HepG2 (cell line): ENCODE measurements at regions not wholly inside any gene's neighbourhood (a gene's known extent, or its start where the extent isn't known, plus 50 kb on each side); places are given as distances from the start of the nearest gene placed in this dataset.

Source experiments
- TF ChIP-seq, protein P1 (sequence below): IDR thresholded peaks from 2 replicates; pipeline ENCODE4 v1.6.1; 2016; ENCODE audit warnings: low read depth, missing genetic modification reagents, missing compliant biosample characterization
- TF ChIP-seq, protein P2 (sequence below): sonication (generic); formaldehyde crosslinking; IDR thresholded peaks from 2 replicates; pipeline ENCODE4 v1.8.1; 2022; ENCODE audit warnings: low read depth, mild to moderate bottlenecking, missing genetic modification reagents
- TF ChIP-seq, protein P3 (sequence below): sonication (generic); formaldehyde crosslinking; IDR thresholded peaks from 2 replicates; pipeline ENCODE4 v1.5.1; 2020; ENCODE audit warnings: missing genetic modification reagents, mild to moderate bottlenecking, borderline replicate concordance

DNA sequence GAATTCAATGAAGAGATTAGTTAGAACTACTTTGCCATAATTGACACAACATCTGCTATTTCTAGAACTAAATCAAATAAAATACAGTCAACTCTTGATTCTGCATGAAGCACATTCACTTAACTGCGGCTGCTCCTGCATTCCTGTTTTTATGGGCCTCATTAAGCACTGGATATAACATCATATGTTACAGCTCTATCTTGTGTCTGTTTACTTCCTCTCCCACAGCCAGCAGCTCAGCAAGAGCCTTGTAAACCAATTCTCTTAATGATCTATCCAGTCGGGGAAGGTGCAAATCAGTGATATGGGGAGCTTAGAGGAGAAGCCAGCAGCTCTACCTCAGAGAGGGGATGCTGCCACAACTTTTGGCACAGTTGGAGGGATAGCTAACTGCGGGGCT lies 329.2 kb downstream of the ARRDC4 start (continued):
- TF ChIP-seq, protein P1, sequence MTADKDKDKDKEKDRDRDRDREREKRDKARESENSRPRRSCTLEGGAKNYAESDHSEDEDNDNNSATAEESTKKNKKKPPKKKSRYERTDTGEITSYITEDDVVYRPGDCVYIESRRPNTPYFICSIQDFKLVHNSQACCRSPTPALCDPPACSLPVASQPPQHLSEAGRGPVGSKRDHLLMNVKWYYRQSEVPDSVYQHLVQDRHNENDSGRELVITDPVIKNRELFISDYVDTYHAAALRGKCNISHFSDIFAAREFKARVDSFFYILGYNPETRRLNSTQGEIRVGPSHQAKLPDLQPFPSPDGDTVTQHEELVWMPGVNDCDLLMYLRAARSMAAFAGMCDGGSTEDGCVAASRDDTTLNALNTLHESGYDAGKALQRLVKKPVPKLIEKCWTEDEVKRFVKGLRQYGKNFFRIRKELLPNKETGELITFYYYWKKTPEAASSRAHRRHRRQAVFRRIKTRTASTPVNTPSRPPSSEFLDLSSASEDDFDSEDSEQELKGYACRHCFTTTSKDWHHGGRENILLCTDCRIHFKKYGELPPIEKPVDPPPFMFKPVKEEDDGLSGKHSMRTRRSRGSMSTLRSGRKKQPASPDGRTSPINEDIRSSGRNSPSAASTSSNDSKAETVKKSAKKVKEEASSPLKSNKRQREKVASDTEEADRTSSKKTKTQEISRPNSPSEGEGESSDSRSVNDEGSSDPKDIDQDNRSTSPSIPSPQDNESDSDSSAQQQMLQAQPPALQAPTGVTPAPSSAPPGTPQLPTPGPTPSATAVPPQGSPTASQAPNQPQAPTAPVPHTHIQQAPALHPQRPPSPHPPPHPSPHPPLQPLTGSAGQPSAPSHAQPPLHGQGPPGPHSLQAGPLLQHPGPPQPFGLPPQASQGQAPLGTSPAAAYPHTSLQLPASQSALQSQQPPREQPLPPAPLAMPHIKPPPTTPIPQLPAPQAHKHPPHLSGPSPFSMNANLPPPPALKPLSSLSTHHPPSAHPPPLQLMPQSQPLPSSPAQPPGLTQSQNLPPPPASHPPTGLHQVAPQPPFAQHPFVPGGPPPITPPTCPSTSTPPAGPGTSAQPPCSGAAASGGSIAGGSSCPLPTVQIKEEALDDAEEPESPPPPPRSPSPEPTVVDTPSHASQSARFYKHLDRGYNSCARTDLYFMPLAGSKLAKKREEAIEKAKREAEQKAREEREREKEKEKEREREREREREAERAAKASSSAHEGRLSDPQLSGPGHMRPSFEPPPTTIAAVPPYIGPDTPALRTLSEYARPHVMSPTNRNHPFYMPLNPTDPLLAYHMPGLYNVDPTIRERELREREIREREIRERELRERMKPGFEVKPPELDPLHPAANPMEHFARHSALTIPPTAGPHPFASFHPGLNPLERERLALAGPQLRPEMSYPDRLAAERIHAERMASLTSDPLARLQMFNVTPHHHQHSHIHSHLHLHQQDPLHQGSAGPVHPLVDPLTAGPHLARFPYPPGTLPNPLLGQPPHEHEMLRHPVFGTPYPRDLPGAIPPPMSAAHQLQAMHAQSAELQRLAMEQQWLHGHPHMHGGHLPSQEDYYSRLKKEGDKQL (CRISPR knock-in tag), result no peak
- TF ChIP-seq, protein P2, sequence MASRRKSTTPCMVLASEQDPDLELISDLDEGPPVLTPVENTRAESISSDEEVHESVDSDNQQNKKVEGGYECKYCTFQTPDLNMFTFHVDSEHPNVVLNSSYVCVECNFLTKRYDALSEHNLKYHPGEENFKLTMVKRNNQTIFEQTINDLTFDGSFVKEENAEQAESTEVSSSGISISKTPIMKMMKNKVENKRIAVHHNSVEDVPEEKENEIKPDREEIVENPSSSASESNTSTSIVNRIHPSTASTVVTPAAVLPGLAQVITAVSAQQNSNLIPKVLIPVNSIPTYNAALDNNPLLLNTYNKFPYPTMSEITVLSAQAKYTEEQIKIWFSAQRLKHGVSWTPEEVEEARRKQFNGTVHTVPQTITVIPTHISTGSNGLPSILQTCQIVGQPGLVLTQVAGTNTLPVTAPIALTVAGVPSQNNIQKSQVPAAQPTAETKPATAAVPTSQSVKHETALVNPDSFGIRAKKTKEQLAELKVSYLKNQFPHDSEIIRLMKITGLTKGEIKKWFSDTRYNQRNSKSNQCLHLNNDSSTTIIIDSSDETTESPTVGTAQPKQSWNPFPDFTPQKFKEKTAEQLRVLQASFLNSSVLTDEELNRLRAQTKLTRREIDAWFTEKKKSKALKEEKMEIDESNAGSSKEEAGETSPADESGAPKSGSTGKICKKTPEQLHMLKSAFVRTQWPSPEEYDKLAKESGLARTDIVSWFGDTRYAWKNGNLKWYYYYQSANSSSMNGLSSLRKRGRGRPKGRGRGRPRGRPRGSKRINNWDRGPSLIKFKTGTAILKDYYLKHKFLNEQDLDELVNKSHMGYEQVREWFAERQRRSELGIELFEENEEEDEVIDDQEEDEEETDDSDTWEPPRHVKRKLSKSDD (CRISPR knock-in tag), result no peak
- TF ChIP-seq, protein P3, sequence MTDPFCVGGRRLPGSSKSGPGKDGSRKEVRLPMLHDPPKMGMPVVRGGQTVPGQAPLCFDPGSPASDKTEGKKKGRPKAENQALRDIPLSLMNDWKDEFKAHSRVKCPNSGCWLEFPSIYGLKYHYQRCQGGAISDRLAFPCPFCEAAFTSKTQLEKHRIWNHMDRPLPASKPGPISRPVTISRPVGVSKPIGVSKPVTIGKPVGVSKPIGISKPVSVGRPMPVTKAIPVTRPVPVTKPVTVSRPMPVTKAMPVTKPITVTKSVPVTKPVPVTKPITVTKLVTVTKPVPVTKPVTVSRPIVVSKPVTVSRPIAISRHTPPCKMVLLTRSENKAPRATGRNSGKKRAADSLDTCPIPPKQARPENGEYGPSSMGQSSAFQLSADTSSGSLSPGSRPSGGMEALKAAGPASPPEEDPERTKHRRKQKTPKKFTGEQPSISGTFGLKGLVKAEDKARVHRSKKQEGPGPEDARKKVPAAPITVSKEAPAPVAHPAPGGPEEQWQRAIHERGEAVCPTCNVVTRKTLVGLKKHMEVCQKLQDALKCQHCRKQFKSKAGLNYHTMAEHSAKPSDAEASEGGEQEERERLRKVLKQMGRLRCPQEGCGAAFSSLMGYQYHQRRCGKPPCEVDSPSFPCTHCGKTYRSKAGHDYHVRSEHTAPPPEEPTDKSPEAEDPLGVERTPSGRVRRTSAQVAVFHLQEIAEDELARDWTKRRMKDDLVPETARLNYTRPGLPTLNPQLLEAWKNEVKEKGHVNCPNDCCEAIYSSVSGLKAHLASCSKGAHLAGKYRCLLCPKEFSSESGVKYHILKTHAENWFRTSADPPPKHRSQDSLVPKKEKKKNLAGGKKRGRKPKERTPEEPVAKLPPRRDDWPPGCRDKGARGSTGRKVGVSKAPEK (CRISPR knock-in tag), result no peak
